GM12878 (cell line): ENCODE measurements at regions not wholly inside any gene's neighbourhood (a gene's known extent, or its start where the extent isn't known, plus 50 kb on each side); places are given as distances from the start of the nearest gene placed in this dataset.

ENCODE experiments used
- GABPA ChIP-seq: IDR thresholded peaks from 2 replicates; pipeline ENCODE4 v1.6.1; 2014; ENCODE audit warnings: antibody characterized with exemption, low read depth, mild to moderate bottlenecking, inconsistent platforms
- LARP7 ChIP-seq: fragments of 450-650 bp; IDR thresholded peaks from 2 replicates; pipeline ENCODE4 v1.6.1; 2017; ENCODE audit warnings: mild to moderate bottlenecking
- TCF3 ChIP-seq: IDR thresholded peaks from 2 replicates; pipeline ENCODE4 v1.6.1; 2012; ENCODE audit warnings: low read depth, mild to moderate bottlenecking, low read length, borderline replicate concordance; ENCODE audit not compliant: insufficient read depth
- TF ChIP-seq, protein P1 (sequence below), 3 experiments: IDR thresholded peaks in 2 of 3; conservative IDR thresholded peaks in 1 of 3; 2 replicates each; pipeline ENCODE4 v1.5.1; 2011; ENCODE audit warnings: low read depth in 3 of 3, low read length in 3 of 3, mild to moderate bottlenecking in 3 of 3, control low read depth in 2 of 3, moderate library complexity in 2 of 3, inconsistent platforms in 1 of 3, mixed read lengths in 1 of 3; ENCODE audit not compliant: control insufficient read depth in 2 of 3, insufficient read depth in 1 of 3; ENCODE audit errors: extremely low read depth in 1 of 3

DNA sequence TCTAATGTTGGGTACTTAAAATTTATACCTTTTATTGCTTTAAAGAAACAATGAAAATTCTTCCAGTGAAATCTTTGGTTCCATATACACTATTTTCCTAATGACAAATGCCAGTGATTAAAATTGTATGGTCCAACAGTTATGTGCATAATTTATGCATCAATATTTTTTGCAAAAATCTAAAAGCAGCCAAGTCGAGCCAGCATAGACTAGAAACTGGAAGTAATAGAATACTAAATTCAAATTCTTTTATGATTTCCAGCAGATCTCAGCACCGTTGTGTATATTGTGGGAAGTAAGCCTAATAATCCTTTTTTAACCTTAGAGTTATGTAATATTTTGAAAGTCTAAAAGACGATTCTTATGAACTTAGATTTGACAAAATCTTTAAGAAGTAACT is 652.0 kb upstream of the GOLIM4 start:
- TF ChIP-seq, protein P1, sequence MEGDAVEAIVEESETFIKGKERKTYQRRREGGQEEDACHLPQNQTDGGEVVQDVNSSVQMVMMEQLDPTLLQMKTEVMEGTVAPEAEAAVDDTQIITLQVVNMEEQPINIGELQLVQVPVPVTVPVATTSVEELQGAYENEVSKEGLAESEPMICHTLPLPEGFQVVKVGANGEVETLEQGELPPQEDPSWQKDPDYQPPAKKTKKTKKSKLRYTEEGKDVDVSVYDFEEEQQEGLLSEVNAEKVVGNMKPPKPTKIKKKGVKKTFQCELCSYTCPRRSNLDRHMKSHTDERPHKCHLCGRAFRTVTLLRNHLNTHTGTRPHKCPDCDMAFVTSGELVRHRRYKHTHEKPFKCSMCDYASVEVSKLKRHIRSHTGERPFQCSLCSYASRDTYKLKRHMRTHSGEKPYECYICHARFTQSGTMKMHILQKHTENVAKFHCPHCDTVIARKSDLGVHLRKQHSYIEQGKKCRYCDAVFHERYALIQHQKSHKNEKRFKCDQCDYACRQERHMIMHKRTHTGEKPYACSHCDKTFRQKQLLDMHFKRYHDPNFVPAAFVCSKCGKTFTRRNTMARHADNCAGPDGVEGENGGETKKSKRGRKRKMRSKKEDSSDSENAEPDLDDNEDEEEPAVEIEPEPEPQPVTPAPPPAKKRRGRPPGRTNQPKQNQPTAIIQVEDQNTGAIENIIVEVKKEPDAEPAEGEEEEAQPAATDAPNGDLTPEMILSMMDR (IDR thresholded peaks at IDR 0.05 in 2 of 3, conservative IDR thresholded peaks at IDR 0.05 in 1 of 3; ENCODE audit: control insufficient read depth in 2 of 3, extremely low read depth in 1 of 3, insufficient read depth in 1 of 3, low read depth in 3 of 3, low read length in 3 of 3) = no peak
- TF ChIP-seq LARP7 = no peak
- TF ChIP-seq GABPA = no peak
- no peak for TF ChIP-seq TCF3
